Mesothelial cell of epicardium (in vitro differentiated cells): ENCODE measurements at regions not wholly inside any gene's neighbourhood (a gene's known extent, or its start where the extent isn't known, plus 50 kb on each side); places are given as distances from the start of the nearest gene placed in this dataset.

Experiments used
- DNase-seq, 2 experiments: peaks; one replicate each; pipeline ENCODE4 v3.0.0; 2021; ENCODE audit warnings: low spot score in 2 of 2; ENCODE audit not compliant: unreplicated experiment in 2 of 2
- H3K27ac Mint-ChIP-seq: 2 replicates; pipeline ENCODE4 v1.8.0; 2021; ENCODE audit warnings: mixed read lengths
- H3K27me3 Mint-ChIP-seq: 2 replicates; pipeline ENCODE4 v1.8.0; 2021; ENCODE audit warnings: low read depth, mixed read lengths
- H3K36me3 Mint-ChIP-seq: 2 replicates; pipeline ENCODE4 v1.8.0; 2021; ENCODE audit warnings: mixed read lengths
- H3K4me1 Mint-ChIP-seq: 2 replicates; pipeline ENCODE4 v1.8.0; 2021; ENCODE audit warnings: mixed read lengths
- H3K4me3 Mint-ChIP-seq: 2 replicates; pipeline ENCODE4 v1.8.0; 2021; ENCODE audit warnings: mild to moderate bottlenecking, moderate library complexity, mixed read lengths
- H3K9me3 Mint-ChIP-seq: 2 replicates; pipeline ENCODE4 v1.8.0; 2021; ENCODE audit warnings: mixed read lengths
- CTCF ChIP-seq: fragments of 200-600 bp; sonication (generic); IDR thresholded peaks from one replicate; pipeline ENCODE4 v1.5.0; 2021; ENCODE audit warnings: antibody characterized with exemption; ENCODE audit not compliant: unreplicated experiment

DNA sequence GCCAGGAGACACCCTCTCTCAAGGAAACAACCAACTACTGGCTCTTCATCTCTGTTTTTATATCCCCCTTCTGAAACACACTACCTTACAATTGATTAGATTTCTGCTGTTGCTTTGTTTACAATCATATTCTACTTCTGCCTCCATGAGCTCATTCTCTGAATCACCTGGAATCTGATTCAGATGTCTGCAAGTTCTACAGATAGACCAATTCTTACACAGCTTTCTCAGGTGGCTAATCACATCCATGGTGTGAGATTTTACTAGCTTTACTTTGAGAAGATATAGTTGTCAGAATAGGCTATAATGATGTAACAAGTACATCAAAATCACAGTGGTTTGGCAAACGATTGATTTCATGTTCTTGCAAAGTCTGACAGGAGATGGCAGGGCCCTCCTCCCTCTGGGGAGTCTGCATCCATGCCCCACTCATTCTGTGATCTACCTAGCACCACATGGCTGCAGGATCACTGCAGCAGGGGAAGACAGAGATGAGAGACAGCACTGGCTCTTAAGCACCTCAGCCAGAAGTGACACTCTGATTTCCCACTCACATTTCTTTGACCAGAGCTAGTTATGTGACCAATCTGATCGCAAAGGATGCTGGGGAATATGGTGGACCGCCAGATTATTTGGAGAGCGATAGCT, 243.7 kb downstream of the FOXO1 start:
- Mint-ChIP-seq H3K36me3 (no peaks in the 10 kb centered on the region), H3K27ac (no peak overlapping the region), H3K4me1 (no peaks in the 10 kb centered on the region), H3K27me3 (no peaks in the 10 kb centered on the region), H3K4me3 (no peak overlapping the region), H3K9me3 (peaks cover 4% of the 10 kb centered on the region)
- DNase-seq = no peak
- no peak for TF ChIP-seq CTCF

GRCh38 chr13:40428354-40428753, 238.1 kb downstream of the FOXO1 start:
- Mint-ChIP-seq H3K27me3 (no peaks in the 10 kb centered on the region), H3K27ac (no peak overlapping the region), H3K9me3 (no peaks in the 10 kb centered on the region), H3K4me3 (no peak overlapping the region), H3K4me1 (peaks cover 2% of the 10 kb centered on the region), H3K36me3 (no peaks in the 10 kb centered on the region)
- no peak for DNase-seq
- TF ChIP-seq CTCF = no peak

GRCh38 chr13:40429706-40430545, 236.5 kb downstream of the FOXO1 start:
- H3K36me3 Mint-ChIP-seq = no peaks in the 10 kb centered on the region
- no peak for DNase-seq
- TF ChIP-seq CTCF = no peak
- no peaks in the 10 kb centered on the region for H3K27me3 Mint-ChIP-seq
- H3K9me3 Mint-ChIP-seq = no peaks in the 10 kb centered on the region
- H3K4me1 Mint-ChIP-seq = peaks cover 2% of the 10 kb centered on the region
- no peak overlapping the region for H3K27ac Mint-ChIP-seq
- no peak overlapping the region for H3K4me3 Mint-ChIP-seq

DNA sequence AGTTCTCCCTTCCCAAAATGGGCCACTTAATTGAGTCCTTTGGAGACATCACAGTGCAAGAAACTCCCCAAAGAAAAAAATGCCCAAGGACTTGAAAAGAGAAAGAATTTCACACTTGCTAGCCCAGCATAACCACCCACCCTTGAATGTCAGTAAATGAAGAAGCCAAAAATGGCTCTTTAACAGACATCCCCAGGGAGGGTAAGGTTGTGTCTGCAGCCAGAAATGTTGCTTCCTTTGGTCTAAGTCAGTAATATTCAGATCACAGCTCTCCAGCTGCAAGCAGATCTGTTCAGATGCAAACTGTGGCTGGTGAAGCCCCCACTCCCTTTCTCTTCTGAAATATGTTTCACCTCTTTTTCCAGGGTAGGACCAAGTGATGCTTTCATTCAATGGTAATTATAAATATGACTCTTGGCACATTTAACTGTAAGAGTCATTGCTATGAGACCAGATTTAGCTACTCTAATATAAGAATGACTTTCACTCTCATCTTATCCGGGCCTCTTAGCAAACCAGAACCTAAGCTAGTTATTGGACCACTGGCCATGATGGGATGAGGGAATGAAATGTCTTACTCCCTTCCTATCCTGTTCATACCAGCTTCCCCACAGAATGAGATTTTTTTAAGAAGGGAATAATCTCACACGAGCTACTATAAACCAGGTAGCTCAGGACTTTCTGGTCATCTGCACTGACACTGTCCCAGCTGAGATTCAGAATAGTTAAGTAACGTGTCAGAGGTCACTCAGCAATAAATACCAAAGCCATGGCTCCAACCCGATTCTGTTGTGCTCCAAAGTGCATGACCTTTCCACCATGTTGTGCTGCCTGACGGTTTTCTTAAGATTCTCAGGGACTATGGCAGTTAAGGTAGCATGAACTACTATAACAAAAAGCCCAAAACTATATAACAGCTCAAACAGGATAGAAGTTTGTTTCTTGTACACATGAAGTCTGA, 234.1 kb downstream of the FOXO1 start:
- no peak for DNase-seq
- H3K9me3 Mint-ChIP-seq = no peaks in the 10 kb centered on the region
- no peak for TF ChIP-seq CTCF
- no peak overlapping the region for H3K27ac Mint-ChIP-seq
- peaks cover 2% of the 10 kb centered on the region for H3K4me1 Mint-ChIP-seq
- no peaks in the 10 kb centered on the region for H3K27me3 Mint-ChIP-seq
- no peak overlapping the region for H3K4me3 Mint-ChIP-seq
- no peaks in the 10 kb centered on the region for H3K36me3 Mint-ChIP-seq

DNA sequence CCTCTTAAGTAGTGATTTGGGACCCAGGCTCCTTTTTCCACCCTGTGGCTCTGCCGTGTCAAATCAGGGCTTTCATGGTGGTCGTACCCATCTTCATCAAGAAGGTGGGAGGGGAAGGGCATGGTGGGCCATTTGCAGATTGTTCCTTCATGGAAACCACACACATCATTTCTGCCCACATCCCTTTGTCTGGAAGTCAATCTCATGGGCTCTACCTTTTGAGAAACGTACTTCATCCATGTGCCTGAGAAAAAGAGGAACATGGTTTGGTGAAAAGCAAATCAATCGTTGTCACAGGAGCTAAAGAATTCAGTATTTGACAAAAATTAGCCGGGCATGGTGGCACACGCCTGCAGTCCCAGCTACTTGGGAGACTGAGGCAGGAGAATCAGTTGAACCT, 233.4 kb downstream of the FOXO1 start:
- no peak for TF ChIP-seq CTCF
- DNase-seq = no peak
- Mint-ChIP-seq H3K36me3 (no peaks in the 10 kb centered on the region), H3K27me3 (no peaks in the 10 kb centered on the region), H3K4me3 (no peak overlapping the region), H3K4me1 (peaks cover 3% of the 10 kb centered on the region), H3K27ac (no peak overlapping the region), H3K9me3 (no peaks in the 10 kb centered on the region)
